Stomach (tissue), 8 donors: ENCODE measurements at regions not wholly inside any gene's neighbourhood (a gene's known extent, or its start where the extent isn't known, plus 50 kb on each side); places are given as distances from the start of the nearest gene placed in this dataset.

Experiments
- DNase-seq, 2 donors: peaks; one replicate each; pipeline versions ENCODE4 v3.0.0 to v3.0.0-alpha.2; 2013 to 2019
- H3K27ac ChIP-seq, 5 donors: fragments of 200-600 bp in 4 of 5; sonication (generic) in 4 of 5; one replicate each; pipeline ENCODE4 v1.5.1; 2013 to 2019; ENCODE audit warnings: mild to moderate bottlenecking in 1 of 5, moderate library complexity in 1 of 5
- H3K27me3 ChIP-seq, 3 donors: fragments of 200-600 bp; sonication (generic); one replicate each; pipeline ENCODE4 v1.5.1; 2017 to 2019; ENCODE audit warnings: mixed run types in 1 of 3
- H3K36me3 ChIP-seq, 4 donors: fragments of 200-600 bp; sonication (generic); 1 replicate in 3 of 4; 2 replicates in 1 of 4; pipeline ENCODE4 v1.5.1; 2016 to 2019
- H3K4me1 ChIP-seq, 4 donors: fragments of 200-600 bp; sonication (generic); one replicate each; pipeline ENCODE4 v1.5.1; 2016 to 2019
- H3K4me3 ChIP-seq, 4 donors: fragments of 200-600 bp; sonication (generic) in 3 of 4; one replicate each; pipeline ENCODE4 v1.5.1; 2016 to 2019; ENCODE audit warnings: mild to moderate bottlenecking in 1 of 4
- H3K9me3 ChIP-seq, 4 donors: fragments of 200-600 bp; sonication (generic); one replicate each; pipeline ENCODE4 v1.5.1; 2016 to 2019
- CTCF ChIP-seq, 7 experiments: fragments of 450-650 bp in 4 of 7; fragments of 200-600 bp in 3 of 7; sonication (generic) in 3 of 7; IDR thresholded peaks; one replicate each; pipeline ENCODE4 v1.5.1; 2016 to 2019; ENCODE audit warnings: antibody characterized with exemption in 7 of 7, control low read depth in 2 of 7, mild to moderate bottlenecking in 1 of 7
- EP300 ChIP-seq: sonication (generic); formaldehyde crosslinking; IDR thresholded peaks from one replicate; pipeline ENCODE4 v1.6.1; 2017; ENCODE audit warnings: antibody characterized with exemption
- POLR2A ChIP-seq, 4 donors: fragments of 450-650 bp; IDR thresholded peaks; one replicate each; pipeline ENCODE4 v1.6.1; 2016; ENCODE audit warnings: antibody characterized with exemption in 4 of 4, control low read depth in 2 of 4, mild to moderate bottlenecking in 1 of 4, moderate library complexity in 1 of 4
- POLR2AphosphoS5 ChIP-seq, 3 donors: sonication (generic); formaldehyde crosslinking; IDR thresholded peaks; one replicate each; pipeline ENCODE4 v1.6.1; 2016; ENCODE audit warnings: antibody characterized with exemption in 3 of 3
- WGBS, 5 donors: extraction: QIAGEN DNeasy Blood & Tissue Kit in 3 of 5; methylation state at CpG; one replicate each; pipeline versions ENCODE4 v1.1.5 to v1.1.7; 2013 to 2018; 5-methylcytosine and 5-hydroxymethylcytosine counted together
- intact Hi-C: fragments of 100-400 bp; cut with DNase I; formaldehyde crosslinking; loops from one replicate; pipeline ENCODE4 v1.15.1; 2023; ENCODE audit warnings: low total_unique reads
- donor health status: healthy with polysubstance abuse.
- donor health status: Bipolar disorder and iron deficiency.
- donor health status: healthy.

DNA sequence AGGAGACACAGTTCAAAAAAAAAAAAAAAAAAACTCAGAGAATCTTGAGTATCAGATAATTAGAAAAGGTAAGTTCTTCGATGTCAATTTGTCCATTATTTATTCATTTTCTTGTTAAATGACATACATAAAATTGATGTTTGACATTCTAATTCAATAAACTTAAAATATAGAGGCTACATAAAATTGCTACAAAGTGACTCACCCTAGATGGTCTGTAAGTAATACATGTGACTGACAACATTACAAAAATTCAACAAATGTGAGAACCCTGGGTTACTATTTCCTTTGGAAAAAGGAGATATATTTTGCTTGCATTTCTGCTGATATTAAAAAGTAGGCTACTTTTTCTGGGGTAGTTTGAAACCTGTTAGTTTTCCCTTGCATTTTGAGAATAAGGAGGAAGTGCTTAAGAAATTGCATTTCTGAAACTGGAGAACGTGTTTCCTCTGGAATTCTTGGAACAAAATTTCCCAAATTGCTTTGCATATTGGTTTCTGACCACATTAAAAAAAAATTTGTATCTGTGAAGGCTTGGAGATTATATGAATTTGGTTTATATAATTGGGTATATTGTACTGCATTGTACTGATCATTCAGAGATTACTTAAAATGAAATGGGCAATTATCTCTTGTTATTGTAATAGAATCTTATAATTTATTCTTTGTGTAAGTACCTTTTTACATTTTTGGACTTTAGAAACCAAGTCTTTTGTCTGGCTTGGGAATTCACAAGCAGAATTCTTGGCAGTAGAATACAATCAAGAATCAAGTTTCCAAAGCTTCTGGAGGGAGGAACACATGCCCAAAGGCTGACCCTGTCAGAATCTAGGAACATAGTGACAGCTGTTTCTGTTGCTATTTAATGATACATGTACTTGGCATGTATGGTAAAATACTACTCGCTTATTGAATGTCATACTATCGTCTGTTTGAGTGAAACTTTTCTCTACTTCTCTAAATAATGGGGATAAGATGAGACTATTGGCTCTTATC is 106.1 kb downstream of the DSEL start:
- TF ChIP-seq POLR2A (IDR thresholded peaks at IDR 0.05) = no peak
- no peak for TF ChIP-seq CTCF (IDR thresholded peaks at IDR 0.05)
- no peak for TF ChIP-seq POLR2AphosphoS5 (IDR thresholded peaks at IDR 0.05)
- TF ChIP-seq EP300 = no peak
- no peak for DNase-seq
- H3K4me1 ChIP-seq = peaks cover 0 to 16% (median 0%) of the 10 kb centered on the region in 4 donors
- H3K36me3 ChIP-seq = no peaks in the 10 kb centered on the region
- H3K9me3 ChIP-seq = no peaks in the 10 kb centered on the region
- no peak overlapping the region for H3K27ac ChIP-seq
- WGBS, 5 donors = 50 to 70% (median 56%) methylated on average over 4 of the region's 4 CpGs
- no peaks in the 10 kb centered on the region for H3K27me3 ChIP-seq
- no peak overlapping the region for H3K4me3 ChIP-seq
- intact Hi-C loops = no loop called here

DNA sequence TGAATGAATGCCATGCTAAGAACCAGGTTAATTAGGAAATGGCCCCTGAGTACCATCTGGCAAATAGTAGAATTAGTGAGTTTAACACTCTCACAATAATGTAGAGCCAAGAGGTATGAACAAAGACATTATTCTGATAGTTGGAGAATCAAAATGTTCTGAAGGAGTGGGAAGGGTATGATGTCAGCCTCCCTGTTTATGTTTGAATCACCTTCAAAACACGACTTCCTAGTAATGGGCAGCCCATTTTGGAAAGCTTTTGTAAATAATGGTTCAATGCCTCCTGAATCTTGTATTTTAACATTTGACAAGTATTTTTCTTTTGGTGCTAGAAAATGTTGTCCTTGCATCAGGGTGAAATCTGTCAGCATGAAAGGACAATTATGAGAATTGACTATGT is 108.3 kb downstream of the DSEL start:
- H3K27me3 ChIP-seq = no peaks in the 10 kb centered on the region
- H3K36me3 ChIP-seq = no peaks in the 10 kb centered on the region
- H3K4me3 ChIP-seq = no peak overlapping the region
- peaks cover 0 to 16% (median 0%) of the 10 kb centered on the region in 4 donors for H3K4me1 ChIP-seq
- DNase-seq = no peak
- TF ChIP-seq POLR2AphosphoS5 (IDR thresholded peaks at IDR 0.05) (no peak), CTCF (IDR thresholded peaks at IDR 0.05) (no peak), EP300 (no peak), POLR2A (IDR thresholded peaks at IDR 0.05) (no peak)
- intact Hi-C loops = no loop called here
- no peaks in the 10 kb centered on the region for H3K9me3 ChIP-seq
- no peak overlapping the region for H3K27ac ChIP-seq
- 26 to 48% (median 41%) methylated on average over 1 of the region's 1 CpG for WGBS, 5 donors

- WGBS, 5 donors = 70 to 88% (median 73%) methylated on average over 2 of the region's 2 CpGs
Observed at GRCh38 chr18:67406714-67407113, 109.8 kb downstream of the DSEL start.

GRCh38 chr18:67402543-67402942 is 114.0 kb downstream of the DSEL start:
- no peaks in the 10 kb centered on the region for H3K4me1 ChIP-seq
- H3K27ac ChIP-seq = no peak overlapping the region
- no peaks in the 10 kb centered on the region for H3K36me3 ChIP-seq
- no peak for TF ChIP-seq POLR2AphosphoS5 (IDR thresholded peaks at IDR 0.05)
- no peak for TF ChIP-seq CTCF (IDR thresholded peaks at IDR 0.05)
- no peak for TF ChIP-seq POLR2A (IDR thresholded peaks at IDR 0.05)
- no peak for TF ChIP-seq EP300
- no peak for DNase-seq
- intact Hi-C loops = no loop called here
- H3K4me3 ChIP-seq = no peak overlapping the region
- H3K9me3 ChIP-seq = no peaks in the 10 kb centered on the region
- 20 to 31% (median 24%) methylated on average over 1 of the region's 1 CpG for WGBS, 5 donors
- H3K27me3 ChIP-seq = no peaks in the 10 kb centered on the region

More at GRCh38 chr18:67406714-67407113, 109.8 kb downstream of the DSEL start:
- DNase-seq = no peak
- no peaks in the 10 kb centered on the region for H3K9me3 ChIP-seq
- no peak overlapping the region for H3K27ac ChIP-seq
- TF ChIP-seq POLR2AphosphoS5 (IDR thresholded peaks at IDR 0.05) = no peak
- no peak overlapping the region for H3K4me3 ChIP-seq
- H3K4me1 ChIP-seq = peaks cover 0 to 16% (median 0%) of the 10 kb centered on the region in 4 donors
- H3K27me3 ChIP-seq = no peaks in the 10 kb centered on the region
- no peaks in the 10 kb centered on the region for H3K36me3 ChIP-seq
- intact Hi-C loops = no loop called here
